ENCODE measurements at regions not wholly inside any gene's neighbourhood (a gene's known extent, or its start where the extent isn't known, plus 50 kb on each side); places are given as distances from the start of the nearest gene placed in this dataset.

DNA sequence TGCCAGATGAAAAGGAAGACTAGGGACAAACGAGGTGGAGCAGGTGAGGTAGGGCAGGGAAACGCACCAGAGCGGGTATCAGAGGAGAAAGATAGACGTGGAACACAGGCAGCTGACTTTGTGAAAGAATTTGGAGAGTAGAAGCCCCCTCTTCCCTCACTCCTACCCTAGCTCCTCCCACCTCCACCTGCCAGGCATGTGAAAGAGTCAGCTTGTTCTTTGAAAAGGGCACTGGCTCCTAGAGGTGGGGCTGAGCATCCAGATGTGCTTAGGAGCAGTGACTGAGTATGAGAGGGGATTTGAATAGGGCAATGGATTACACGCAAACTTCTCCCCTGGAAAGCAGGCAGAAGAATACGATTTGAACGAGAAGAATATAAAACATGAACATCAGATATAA, 174.2 kb upstream of the INHBA start:
- Histone ChIP-seq H3K4me3 (no peak overlapping the region), H3K4me1 (replicated peaks in 1 of 2) (no peaks in the 10 kb centered on the region), H3K9me3 (replicated peaks in 1 of 3) (no peaks in the 10 kb centered on the region), H3K36me3 (replicated peaks in 1 of 2) (no peaks in the 10 kb centered on the region), H3K27ac (no peak overlapping the region), H3K27me3 (no peaks in the 10 kb centered on the region)
- 83 to 87% (median 85%) methylated on average over 7 of the region's 7 CpGs for WGBS, 4 donors
- TF ChIP-seq CTCF (IDR thresholded peaks at IDR 0.05) (no peak), POLR2A (IDR thresholded peaks at IDR 0.05) (no peak)
- DNase-seq = no peak
- intact Hi-C loops (cut with DNase I) = no loop called here

DNA sequence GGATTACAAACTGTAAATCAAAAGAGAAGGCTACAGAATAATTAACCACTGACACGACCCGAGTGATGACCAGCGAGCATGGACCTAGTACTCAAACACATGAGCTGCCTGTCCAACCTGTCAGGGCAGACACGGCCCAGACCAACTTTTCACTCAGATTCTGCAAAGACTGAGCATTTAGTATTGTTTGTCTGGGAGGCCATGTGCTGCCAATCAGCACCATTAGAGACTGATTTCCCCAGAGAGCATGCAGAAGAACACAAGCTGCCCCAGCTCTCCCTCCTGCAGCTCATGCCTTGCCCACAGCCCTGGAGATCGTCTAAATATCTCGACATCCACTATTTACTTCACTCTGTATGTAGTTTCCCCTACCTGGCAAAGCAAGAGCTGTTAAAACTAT, 172.6 kb upstream of the INHBA start:
- H3K9me3 ChIP-seq (replicated peaks in 1 of 3) = no peaks in the 10 kb centered on the region
- no peak for DNase-seq
- H3K4me3 ChIP-seq = no peak overlapping the region
- H3K27ac ChIP-seq = no peak overlapping the region
- 72 to 81% (median 78%) methylated on average over 6 of the region's 6 CpGs for WGBS, 4 donors
- no peak for TF ChIP-seq CTCF (IDR thresholded peaks at IDR 0.05)
- TF ChIP-seq POLR2A (IDR thresholded peaks at IDR 0.05) = no peak
- no peaks in the 10 kb centered on the region for H3K27me3 ChIP-seq
- intact Hi-C loops (cut with DNase I) = no loop called here
- H3K4me1 ChIP-seq (replicated peaks in 1 of 2) = no peaks in the 10 kb centered on the region
- no peaks in the 10 kb centered on the region for H3K36me3 ChIP-seq (replicated peaks in 1 of 2)

DNA sequence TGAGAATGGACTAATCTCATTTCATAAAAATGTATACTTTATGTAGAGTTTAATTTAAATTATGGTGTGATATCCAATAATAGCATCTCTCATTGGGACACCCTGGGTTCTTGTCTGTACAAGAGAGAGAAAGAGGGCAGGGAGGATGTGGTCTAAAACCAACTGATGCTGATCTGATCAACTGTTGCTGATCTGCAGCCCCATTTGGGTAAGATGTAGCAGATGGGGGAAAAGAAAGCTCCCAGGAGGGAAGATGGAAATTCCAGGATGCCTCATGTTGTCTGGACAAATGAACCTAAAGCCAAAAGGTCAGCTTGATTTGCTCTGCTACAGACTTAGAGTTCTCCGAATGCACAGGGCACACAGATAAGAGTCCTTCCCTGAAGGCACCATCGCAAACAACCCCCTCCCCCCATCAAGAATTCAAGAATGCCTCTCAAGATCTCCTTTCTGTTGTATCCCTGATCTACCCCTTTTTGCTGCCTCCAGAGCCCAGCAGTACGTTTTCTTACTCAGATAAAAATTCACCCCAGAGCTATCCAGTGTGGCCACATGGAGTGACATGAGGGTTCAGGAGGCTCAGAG, 171.4 kb upstream of the INHBA start:
- no peaks in the 10 kb centered on the region for H3K36me3 ChIP-seq (replicated peaks in 1 of 2)
- no peaks in the 10 kb centered on the region for H3K4me1 ChIP-seq (replicated peaks in 1 of 2)
- H3K4me3 ChIP-seq = no peak overlapping the region
- WGBS, 4 donors = 58 to 72% (median 62%) methylated on average over 3 of the region's 3 CpGs
- no peak overlapping the region for H3K27ac ChIP-seq
- intact Hi-C loops (cut with DNase I) = no loop called here
- no peaks in the 10 kb centered on the region for H3K27me3 ChIP-seq
- DNase-seq = no peak
- no peaks in the 10 kb centered on the region for H3K9me3 ChIP-seq (replicated peaks in 1 of 3)
- TF ChIP-seq CTCF (IDR thresholded peaks at IDR 0.05) = no peak
- no peak for TF ChIP-seq POLR2A (IDR thresholded peaks at IDR 0.05)

DNA sequence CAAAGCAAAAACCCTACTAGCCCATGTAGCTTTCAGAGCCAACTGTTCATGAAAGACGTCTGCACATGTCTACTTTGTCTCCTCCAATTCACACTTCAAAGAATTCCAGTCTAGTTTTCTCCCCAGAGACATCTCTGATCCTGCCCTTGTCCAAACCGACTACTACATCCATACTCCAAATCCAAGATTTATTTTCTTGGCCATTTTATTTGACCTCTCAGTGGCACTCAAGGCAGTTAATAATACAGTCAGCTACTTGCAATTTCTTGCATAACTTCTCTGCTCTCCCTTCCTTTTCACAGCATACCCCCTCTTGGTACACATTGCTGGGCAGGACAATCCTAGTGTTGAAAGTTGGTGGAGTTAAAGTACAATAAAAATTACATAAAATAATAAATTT, 170.9 kb upstream of the INHBA start:
- no peaks in the 10 kb centered on the region for H3K27me3 ChIP-seq
- H3K4me3 ChIP-seq = no peak overlapping the region
- intact Hi-C loops (cut with DNase I) = no loop called here
- no peak for DNase-seq
- WGBS, 4 donors = 38 to 56% (median 45%) methylated on average over 2 of the region's 2 CpGs
- no peak overlapping the region for H3K27ac ChIP-seq
- H3K9me3 ChIP-seq (replicated peaks in 1 of 3) = no peaks in the 10 kb centered on the region
- H3K36me3 ChIP-seq (replicated peaks in 1 of 2) = no peaks in the 10 kb centered on the region
- H3K4me1 ChIP-seq (replicated peaks in 1 of 2) = no peaks in the 10 kb centered on the region
- no peak for TF ChIP-seq POLR2A (IDR thresholded peaks at IDR 0.05)
- TF ChIP-seq CTCF (IDR thresholded peaks at IDR 0.05) = no peak
